ENCODE measurements at regions not wholly inside any gene's neighbourhood (a gene's known extent, or its start where the extent isn't known, plus 50 kb on each side); places are given as distances from the start of the nearest gene placed in this dataset.
A peak's percentile ranks its signal among the peaks of the same experiment; 100 is the strongest.

DNA sequence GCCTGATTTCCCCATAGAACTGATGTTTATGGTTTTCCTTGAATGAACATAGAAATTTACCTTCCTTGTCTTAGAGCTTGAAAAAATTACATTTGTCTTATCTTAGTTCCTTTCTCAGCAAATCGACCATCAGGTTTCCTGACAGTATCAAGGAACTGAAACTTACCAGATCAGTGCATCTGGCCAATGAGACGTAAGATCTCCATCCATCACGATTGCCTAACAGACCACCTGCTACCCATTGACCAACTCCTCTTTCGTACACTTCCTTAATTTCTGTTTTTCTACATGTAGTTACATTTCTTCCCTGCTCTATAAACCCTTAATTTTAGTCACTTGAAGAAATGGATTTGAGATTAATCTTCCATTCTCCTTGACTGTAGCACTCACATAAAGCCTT lies 57.4 kb upstream of the TMPRSS15 start:
- DNase-seq = no peak

DNA sequence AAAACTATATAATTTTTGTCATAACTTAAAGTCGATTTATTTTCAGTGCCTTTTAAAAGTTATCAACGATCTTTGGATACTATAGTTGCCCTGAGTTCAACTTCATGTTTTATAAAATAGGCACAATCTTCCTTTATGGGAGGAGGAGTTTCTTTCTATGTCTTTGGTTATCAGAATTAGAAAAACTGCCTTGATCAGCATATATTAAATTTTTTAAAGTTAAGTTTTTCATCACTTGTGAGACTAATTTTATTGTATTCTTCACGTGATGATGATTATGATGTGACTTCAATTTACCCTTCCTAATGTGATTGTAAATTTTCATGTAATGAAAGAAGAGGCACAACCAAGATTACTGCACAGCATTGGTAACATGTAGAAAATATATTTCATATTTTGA lies 58.2 kb upstream of the TMPRSS15 start:
- no peak for DNase-seq

DNA sequence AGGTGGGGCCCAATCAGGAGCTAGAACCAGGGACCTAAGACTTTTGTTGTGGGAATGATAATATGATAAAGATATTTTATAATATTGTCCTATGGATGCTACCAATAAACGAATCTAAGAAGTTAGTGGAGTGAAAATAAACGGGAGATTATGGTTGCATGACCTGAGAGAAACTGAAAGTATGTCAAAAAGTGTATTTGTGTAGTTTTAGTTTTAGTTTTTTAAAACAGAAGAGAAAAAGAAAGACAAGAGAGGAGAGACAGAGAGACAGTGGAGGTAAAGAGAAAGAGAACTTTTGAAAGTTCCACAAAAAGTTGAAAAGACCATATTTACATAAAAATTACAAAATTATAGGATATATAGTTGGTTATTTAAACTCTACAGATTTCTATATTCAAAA lies 64.1 kb upstream of the TMPRSS15 start:
- DNase-seq = no peak

DNA sequence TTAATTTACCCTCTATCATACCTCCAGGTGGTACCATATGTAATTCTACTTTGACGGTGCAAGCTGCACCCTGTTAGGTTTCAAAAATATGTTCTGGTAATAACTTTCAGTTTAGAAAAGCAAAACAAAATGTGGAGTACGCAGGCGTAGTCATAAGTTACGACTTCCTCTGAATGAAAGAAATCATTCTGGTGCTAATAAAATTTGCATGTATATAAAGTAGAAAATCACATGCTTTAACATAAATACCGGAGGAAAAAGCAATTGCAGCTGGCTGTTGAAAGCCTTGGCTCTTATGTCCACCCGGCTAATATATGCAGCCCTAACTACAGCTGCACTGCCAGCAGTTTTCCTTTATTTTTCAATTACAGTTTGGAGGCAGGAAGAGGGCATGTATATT lies 65.2 kb upstream of the TMPRSS15 start:
- DNase-seq = no peak

DNA sequence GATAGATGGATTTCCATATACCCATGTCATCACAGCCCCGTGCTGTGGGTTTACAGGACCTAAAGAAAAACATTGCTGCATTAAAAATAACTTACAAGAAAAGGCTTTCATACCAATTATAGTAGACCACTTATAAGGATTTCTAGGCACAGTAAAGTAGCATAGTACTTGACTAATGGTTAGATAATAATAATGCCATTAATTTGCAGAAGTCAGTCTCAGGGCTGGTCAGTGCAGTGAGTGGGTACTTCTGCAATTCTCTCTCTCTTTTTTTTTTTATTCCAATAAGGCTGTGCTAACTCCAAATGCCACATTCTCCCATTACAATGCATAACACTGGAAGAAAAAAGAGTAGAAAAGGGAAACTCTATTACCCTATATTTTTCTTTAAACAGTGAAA lies 73.1 kb upstream of the TMPRSS15 start:
- DNase-seq = no peak

DNA sequence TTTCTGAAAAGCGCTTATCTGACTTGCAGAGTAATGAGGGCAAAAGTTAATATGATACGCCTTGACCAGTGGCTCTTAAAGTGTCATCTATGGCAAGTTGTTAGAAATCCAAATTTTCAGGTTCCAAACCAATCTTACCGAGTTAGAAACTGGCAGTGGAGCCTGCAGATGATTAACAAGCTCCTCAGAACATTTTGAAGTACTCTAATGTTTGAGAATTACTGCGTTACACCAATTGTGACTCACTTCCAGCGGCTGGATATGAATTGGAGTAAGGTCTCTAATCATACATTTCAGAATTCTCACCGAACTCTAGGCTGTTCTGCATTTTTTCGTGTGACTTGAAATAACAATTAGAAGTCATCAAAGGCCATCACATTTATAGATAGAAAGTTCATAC lies 73.5 kb upstream of the TMPRSS15 start:
- DNase-seq = no peak

DNA sequence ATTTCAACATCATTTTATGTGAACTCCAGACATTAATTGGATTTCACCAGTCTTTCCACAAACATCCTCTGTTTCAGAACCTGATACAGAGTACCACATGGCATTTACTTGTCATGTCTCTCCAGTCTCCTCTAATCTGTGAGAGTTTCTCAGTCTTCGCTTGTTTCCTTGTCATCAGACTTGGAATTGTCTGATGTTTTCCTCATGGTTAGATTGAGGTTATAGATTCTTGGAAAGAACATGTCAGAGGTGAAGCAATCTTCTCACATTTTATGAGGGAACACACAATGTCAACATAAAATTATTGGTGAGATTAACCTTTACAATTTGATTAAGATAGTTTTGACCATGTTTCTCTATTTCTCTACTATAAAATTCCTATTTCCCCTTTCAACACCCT lies 74.9 kb upstream of the TMPRSS15 start:
- no peak for DNase-seq

DNA sequence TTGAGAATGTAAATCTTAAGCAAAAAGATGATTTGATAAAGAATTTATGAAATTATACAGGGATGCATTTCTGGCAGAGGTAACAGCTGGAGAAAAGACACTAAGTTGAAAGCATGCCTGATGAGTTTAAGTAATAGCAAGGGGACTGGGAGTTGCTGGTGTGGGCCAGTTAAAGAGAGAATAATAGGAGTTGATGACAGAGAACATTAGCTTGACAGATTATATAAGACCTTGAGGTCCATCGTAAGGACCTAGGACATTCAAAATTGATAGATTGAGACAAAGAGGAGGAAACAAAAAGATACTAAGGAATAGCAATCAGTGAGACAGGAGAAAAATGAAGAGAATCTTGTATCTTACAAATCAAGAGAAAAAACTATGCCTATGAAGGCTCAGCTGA lies 84.7 kb upstream of the TMPRSS15 start:
- no peak for DNase-seq

DNA sequence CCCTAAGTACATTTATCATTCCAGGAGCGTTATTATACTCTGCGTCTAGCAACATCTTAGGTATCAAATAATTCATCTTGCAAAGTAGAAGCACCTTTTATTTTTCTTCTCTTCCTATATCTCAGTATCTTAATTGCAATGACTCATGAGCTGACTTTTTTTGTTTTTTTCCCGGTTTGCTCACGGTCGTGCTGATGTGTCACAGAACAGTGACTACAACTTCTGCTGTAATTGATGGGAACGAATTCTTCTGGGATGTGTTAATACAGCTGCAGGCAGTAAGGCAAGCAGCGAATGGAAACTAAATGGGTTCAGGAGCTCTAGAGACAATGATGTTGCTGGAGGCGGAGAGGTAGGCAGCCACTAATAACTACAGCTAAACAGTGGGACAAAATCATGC lies 89.8 kb upstream of the TMPRSS15 start:
- DNase-seq = peak in 1 of 2 experiments; percentile 27

DNA sequence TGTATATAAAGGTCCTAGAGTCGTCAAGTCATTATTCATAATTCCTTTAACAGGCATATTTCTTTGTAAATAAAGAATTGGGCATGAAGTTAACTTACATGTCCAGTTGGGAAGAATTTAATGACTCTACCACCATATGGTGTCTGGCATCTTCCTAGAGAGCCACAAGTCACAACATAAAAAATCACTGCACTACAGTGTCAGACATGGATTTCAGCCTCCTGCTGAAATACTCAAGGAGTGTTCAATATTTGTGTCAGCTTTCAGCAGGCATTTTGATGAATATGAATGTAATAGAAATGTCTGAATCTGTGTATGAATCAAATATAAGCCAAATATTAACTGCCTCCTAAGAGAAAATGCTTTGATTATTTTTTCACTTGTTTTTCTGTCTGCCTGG lies 91.9 kb upstream of the TMPRSS15 start:
- DNase-seq = no peak

DNA sequence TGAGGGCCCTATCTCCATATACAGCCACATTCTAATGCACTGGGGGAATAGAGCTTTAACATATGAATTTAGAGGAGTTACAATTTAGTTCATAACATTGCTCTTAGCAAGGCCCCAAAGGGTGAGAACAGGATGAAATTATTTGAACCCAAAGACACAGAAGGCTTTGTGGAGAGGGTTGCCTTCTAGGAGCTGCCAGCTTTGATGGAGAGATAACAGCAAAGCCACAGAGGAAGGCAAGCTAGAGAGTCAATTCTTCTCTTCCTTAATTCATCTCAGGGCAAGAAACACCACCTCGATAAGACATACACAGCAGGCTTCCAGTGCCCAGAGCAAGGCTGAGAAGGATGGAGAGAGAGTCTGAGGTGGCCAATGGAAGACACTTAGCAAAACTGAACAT lies 94.8 kb upstream of the TMPRSS15 start:
- no peak for DNase-seq

DNA sequence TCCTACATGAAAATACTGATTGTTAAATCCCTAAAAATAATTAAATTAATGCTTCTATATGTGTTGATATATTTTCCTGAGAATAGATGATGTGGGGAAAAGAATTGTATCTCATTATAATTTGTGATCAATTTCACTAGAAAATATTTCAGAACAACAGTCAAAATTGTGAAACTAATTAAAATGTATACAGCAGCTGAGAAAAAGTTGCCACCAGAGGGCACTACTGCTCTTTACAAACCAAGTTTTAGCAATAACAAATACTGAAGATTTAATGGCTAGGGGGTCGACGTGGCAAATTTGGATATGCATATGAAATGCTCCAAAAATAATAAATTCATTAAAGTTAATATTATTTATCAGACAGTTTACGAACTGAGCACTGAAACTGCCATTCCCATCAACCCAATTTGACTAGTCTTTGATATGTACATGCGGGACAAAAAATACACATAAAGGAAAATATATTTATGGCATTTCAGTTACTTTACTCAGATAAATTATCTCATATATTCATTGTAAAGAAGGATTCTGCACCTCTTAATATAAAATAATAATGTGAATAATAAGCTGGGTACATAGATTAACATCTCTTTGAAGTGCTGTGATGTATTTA lies 96.3 kb upstream of the TMPRSS15 start:
- peak in 1 of 2 experiments; percentile 12 for DNase-seq

DNA sequence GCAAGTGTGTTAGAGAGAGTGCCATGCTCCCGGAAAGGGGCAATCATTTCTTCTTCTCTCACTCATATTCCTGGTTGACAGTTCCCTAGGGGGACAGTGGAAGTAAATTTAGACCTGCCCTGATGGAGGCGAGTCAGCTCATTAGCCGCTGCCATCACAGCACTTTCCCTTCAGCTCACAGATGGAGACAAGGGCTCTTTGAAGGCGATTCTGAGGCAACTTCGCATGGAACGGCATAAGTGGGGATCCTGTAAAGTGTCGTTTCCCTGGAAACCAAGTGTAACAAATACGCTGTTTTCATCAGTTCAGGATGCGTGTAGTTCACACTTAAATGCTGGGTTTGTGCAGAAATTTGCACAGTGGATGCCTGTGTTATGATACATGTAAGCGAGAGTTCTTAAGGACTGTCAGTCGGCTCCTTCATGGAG lies 114.5 kb upstream of the TMPRSS15 start:
- DNase-seq = no peak

DNA sequence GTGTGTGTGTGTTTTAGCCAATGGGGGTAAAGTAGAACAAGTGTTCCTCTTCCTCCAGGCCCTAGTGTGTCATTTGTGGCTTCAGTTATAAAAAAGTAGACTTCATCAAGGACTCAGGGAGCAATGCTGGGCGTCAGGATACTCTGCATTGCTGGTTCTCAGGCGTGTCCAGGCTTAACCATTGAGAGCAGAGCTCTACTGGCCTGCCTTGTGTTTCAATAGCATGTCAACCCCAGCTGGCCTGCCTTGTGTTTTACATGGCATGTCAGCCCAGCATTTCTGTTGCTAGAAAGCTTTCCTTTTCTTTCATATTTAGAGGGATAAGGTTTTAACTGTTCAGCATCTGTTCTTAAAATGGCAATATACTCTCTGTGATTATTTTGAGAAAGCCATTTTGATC lies 117.6 kb upstream of the TMPRSS15 start:
- DNase-seq = no peak

DNA sequence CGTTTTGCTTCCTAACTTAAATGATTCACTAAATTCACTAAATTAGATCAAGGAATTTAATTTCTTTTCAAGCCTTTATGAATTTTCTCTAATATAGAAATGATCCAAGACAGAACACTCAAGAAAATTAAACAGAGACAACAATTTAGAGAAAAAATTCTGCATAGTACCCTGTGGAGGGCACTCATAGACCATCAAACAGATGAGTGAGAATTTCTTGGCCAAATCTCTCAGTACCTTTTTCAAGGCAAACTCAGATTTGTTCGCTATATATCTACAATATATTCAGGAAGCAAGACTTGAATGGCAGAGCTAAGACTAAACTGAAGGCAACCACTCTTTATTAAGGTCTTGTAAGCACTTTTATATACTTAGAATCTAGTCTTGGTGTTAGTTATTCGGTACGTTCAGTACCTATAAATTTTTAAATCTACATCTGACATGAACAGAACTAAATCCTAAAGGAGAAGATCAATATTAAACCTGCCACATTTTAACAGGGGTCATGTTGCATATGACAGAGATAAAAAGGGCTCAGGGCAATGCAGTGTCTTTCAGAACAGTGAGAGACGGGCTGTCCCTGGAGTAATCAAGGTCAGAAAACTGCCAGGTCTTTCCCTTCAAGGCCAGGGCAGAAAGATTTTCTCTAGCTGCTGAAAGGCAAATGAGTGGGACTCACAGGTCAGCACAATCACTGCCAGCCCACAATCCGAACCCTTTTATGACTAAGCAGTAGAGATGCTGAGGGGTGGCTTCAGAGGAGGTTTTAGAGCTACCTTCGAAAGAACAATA lies 118.8 kb upstream of the TMPRSS15 start:
- no peak for DNase-seq

DNA sequence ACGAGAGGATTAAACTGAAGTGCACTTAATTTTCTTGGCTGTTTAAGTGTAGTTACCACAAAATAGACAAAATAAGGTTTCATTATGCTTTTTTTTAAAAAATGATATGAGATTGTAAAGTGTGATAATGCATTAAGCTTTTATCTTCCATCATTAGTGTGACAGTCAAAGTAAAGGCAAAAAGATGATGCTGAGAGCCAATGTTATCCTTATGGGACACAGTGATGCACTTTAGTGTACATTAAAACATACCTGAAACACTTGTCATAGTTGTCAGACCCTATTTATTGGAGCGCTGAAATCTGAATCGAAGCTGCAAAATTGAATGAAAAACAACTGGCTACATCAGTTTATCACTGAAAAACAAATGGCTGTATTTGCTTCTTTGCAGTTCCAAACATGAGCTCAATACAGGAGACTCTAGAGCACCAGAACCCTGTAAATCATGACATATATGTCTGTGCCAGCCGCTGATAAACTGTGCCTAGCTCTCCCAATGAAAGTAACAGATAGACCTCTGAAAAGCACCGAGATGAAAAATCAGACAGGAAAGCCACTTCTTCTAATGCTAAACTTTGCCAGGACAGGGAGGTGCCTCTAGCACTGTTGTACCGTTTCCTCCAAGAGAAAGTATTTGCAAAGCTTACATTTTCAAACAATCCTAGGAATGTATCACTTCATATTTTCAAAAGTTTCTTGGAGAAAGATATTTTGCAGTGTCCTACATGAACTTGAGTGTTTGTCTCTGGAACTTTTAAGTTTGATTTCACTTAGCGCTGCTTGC lies 120.7 kb upstream of the TMPRSS15 start:
- DNase-seq = no peak

DNA sequence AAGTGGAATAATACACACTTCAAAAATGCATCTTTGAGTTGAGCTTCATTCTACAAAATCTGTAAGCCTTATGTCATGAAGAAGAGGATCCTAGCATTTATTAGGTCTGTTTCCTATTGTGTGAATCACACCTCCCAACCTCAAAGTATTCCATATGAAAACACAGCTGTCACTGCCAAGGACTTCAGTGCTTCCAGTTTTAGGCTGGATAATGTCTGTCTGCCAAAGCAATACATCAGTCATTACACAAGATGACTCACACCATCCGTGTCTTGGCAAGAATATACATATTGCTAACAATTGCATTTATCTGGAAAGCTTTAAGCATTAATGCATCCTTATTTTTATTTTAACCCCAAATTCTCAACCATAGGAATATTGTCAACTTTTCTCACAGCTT lies 125.7 kb upstream of the TMPRSS15 start:
- peak; percentile 1 to 12 for DNase-seq

DNA sequence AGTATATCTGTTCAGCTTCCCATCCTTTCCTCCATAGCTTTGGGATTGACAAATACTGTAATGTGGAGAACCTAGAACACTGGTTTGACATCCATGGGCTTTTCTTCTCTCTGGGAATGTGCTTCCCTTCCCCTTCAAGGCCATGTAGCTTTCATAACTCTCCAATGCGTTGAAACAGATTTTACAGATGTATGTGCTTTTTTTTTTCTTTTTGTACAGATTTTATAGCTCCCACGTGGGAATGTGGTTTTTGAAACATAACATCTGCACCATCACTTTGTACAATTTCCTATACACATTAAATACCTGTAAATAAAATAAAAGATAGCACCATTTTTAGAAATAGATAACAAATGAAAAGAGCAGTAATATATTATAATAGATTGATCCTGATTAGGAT lies 138.5 kb upstream of the TMPRSS15 start:
- DNase-seq = no peak

DNA sequence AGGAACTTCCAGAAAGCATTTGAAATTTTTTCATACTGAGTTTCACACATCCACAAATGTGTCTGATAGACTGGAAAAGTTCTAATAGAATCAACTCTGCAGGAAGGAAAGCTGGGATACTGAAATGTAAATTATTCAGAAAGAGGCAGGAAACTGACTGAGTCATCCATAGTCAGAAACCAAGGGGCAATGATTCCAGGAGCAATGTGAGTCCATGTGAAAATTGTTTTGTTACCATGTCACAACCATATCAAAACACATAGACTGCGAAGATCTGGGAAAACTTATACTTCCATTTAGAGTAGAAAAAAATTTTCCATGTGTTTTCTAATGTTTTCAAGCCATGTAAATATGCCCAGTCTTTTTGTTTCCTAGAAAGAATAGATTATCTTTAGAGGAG lies 142.3 kb upstream of the TMPRSS15 start:
- no peak for DNase-seq

DNA sequence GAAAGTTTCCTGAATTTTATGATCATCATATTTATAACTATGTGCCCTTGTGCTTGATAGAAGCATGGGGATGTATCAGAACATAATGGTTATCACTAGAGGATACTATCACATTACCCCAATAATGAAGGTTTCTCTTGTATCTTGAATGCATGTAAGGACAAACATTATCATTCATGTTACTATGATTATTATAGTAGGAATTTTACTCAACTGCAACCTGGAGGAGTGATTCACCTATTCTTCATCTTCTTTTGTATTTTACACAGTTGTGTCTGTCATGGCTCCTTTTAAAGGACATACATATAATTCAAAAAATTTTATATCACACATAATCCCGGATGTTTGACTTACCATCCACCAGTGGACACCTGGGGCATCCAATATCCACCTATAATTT lies 143.8 kb upstream of the TMPRSS15 start:
- no peak for DNase-seq

DNA sequence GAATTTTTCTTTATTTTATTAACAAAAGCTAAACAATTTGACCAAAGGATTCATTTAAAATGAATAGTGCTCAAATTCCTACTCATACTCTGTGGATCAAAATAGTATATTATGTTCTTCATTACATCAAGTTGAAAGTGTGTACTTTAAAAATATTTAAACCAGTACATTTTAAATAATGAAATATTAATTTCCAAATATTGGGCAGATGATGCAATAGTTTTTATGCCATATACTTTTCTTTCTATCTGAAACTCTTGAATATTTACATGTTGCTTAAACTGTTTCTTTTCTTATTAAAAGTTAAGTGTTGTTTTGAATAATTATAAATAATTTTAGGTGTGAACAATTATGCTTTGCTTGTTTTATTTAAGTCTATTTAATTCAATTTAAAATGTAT lies 144.7 kb upstream of the TMPRSS15 start:
- no peak for DNase-seq

DNA sequence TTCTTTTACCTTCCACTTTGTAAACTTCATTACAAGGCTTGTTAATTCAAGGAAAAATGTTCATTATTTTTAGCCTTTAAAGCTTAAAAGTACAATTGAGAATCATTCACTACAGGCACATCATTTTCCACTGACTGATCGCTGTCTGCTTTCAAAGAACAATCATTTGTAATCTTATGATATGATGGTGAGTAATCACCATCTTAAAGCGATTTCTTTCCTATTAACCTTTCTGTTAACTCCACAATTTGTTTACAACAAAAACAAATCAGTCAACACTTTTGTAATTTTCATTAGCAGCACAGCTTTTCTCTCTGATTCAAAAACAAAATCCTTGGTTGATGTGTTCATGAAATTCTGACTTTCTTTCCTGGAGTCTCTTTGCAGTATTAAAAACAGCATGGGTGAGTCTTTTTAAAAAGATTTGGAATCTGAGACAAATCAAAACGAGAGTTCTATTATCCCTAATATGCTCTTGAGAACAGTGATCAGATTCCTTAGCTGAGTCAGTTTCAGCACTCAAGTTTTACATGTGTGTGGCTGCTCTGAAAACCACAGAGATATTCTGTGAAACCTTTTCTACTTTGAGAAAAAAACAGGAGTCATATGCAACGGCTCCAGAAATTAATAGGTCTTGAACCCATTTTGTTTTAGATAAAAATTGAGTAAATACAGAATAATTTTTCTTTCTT lies 145.8 kb upstream of the TMPRSS15 start:
- no peak for DNase-seq

DNA sequence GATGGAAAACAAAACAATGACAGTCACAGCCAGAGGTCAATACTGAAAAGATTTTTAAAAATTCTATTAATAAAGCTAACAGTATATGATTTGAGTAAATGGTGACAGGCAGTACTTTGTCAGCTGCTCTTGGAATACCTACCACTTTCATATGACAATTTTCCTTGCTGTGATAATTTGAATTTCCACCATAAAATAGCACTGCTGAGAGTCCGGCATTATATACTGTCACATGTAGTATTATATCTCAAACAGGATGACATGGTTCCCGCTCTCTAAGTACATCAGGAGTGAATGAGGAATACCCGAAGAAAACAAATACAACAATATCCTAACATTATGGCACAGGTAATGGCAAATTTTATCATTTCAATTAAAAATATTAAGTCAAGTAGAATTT lies 146.8 kb upstream of the TMPRSS15 start:
- DNase-seq = no peak

DNA sequence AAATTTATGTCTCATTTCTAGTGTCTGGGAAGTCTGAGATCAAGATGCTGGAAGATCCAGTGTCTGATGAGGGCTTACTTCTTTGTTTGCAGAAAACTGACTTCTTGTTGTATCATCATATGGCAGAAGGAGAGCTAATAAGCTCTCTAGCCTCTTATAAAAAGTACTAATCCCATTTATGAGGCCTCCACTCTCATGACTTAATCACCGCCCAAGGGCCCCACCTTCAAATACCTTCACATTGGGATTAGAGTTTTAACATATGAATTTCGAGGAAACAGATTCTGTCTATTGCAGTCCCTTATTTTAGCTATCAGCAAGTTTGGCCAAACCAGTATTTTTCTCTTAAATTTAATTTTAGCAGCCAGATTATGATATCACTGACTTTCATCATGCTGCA lies 150.2 kb upstream of the TMPRSS15 start:
- DNase-seq = no peak

Measured in SW 1271 (cell line).